SK-N-MC (cell line): ENCODE measurements at regions not wholly inside any gene's neighbourhood (a gene's known extent, or its start where the extent isn't known, plus 50 kb on each side); places are given as distances from the start of the nearest gene placed in this dataset.

Experiments
- EZH2 ChIP-seq: fragments of 200-600 bp; sonication (generic); IDR thresholded peaks from one replicate; pipeline ENCODE4 v1.6.1; 2017; ENCODE audit warnings: antibody characterized with exemption
- FOXP2 ChIP-seq: optimal IDR thresholded peaks from 2 replicates; pipeline ENCODE3; 2011; ENCODE audit warnings: mild to moderate bottlenecking, moderate library complexity; ENCODE audit not compliant: insufficient read depth; ENCODE audit errors: extremely low read length, control extremely low read depth
- POLR2AphosphoS5 ChIP-seq: IDR thresholded peaks from 2 replicates; pipeline ENCODE4 v1.6.1; 2012; ENCODE audit warnings: mild to moderate bottlenecking, low read depth, low read length, borderline replicate concordance

DNA sequence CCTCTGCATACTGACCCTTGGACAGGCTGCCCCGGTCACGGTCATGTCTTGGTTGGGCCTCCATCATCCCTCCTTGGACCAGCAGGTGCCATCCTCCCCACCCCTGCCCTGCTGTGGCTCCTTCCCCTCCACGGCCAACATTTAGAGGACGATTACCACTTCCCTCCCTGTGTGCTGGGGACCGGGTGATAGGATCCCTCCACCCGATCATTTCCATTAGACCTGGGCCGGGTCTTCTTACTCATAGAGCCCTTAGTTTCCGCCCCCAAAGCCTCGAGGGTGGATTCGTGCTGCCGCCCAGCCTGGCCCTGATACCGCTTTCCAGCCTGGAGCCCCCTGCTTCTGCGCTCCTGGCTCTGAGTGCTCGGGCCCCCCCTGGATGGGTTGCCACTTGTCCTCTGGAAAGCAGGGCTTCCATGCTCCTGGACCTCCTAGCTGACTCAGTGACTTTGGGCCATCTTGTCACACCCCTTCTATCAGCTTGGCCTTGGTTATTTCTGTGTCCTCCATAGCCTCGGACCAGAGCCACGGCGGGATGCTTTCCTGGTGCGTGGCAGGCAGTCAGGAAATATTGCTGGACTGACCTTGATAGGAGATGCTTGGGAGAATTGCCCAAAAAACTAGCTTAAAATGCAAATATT, 171.4 kb downstream of the SEC14L1 start:
- no peak for TF ChIP-seq POLR2AphosphoS5
- no peak for TF ChIP-seq EZH2
- no peak for TF ChIP-seq FOXP2
